Lung (tissue), 11 donors: ENCODE measurements at regions not wholly inside any gene's neighbourhood (a gene's known extent, or its start where the extent isn't known, plus 50 kb on each side); places are given as distances from the start of the nearest gene placed in this dataset.

ENCODE experiments used
- ATAC-seq: fragments of 200-7000 bp; cut with Tn5 transposase; one replicate; pipeline ENCODE4 v1.9.1; 2020; ENCODE audit warnings: moderate number of reproducible peaks; ENCODE audit not compliant: insufficient read depth, low FRiP score
- DNase-seq, 3 donors: peaks; one replicate each; pipeline ENCODE4 v3.0.0-alpha.2; 2013 to 2017
- H3K27ac ChIP-seq, 2 donors: one replicate each; pipeline ENCODE4 v1.5.1; 2013; ENCODE audit warnings: mild to moderate bottlenecking in 2 of 2, moderate library complexity in 2 of 2, control low read depth in 1 of 2, inconsistent platforms in 1 of 2, low read depth in 1 of 2, low read length in 1 of 2
- H3K27me3 ChIP-seq, 3 donors: one replicate each; pipeline ENCODE4 v1.5.1; 2013; ENCODE audit warnings: low read length in 2 of 3; ENCODE audit not compliant: control insufficient read depth in 3 of 3, insufficient read depth in 3 of 3
- H3K36me3 ChIP-seq, 4 donors: one replicate each; pipeline ENCODE4 v1.5.1; 2013; ENCODE audit warnings: low read length in 4 of 4, mild to moderate bottlenecking in 1 of 4, moderate library complexity in 1 of 4; ENCODE audit not compliant: control insufficient read depth in 4 of 4, insufficient read depth in 4 of 4
- H3K4me1 ChIP-seq, 5 donors: one replicate each; pipeline ENCODE4 v1.5.1; 2013; ENCODE audit warnings: low read length in 5 of 5, mild to moderate bottlenecking in 2 of 5, moderate library complexity in 1 of 5; ENCODE audit not compliant: control insufficient read depth in 5 of 5, insufficient read depth in 5 of 5
- H3K4me3 ChIP-seq: one replicate; pipeline ENCODE4 v1.5.1; 2013; ENCODE audit warnings: mild to moderate bottlenecking, control low read depth, moderate library complexity
- H3K9ac ChIP-seq, 2 donors: one replicate each; pipeline ENCODE4 v1.5.1; 2013; ENCODE audit warnings: low read length in 2 of 2, control low read depth in 1 of 2; ENCODE audit not compliant: insufficient read depth in 1 of 2
- H3K9me3 ChIP-seq, 4 donors: one replicate each; pipeline ENCODE4 v1.5.1; 2013; ENCODE audit warnings: low read length in 3 of 4, mild to moderate bottlenecking in 1 of 4, moderate library complexity in 1 of 4; ENCODE audit not compliant: control insufficient read depth in 4 of 4, insufficient read depth in 3 of 4
- CTCF ChIP-seq: IDR thresholded peaks from 2 replicates; pipeline ENCODE4 v1.5.1; 2012; ENCODE audit warnings: mild to moderate bottlenecking; ENCODE audit errors: control extremely low read depth, extremely low read depth
- WGBS, 2 donors: extraction: QIAGEN DNeasy Blood & Tissue Kit; methylation state at CpG; one replicate each; pipeline ENCODE4 v1.1.7; 2013; 5-methylcytosine and 5-hydroxymethylcytosine counted together
- donor health status: control.
- donor health status: control.
- donor health status: Bipolar disorder and iron deficiency.
- donor health status: healthy.
- donor health status: DM: yes; HTN: yes; CAD: no.

- no peak overlapping the region for H3K4me3 ChIP-seq
- no peak overlapping the region for H3K9ac ChIP-seq
- H3K27ac ChIP-seq = peak overlapping the region in 1 of 2 donors; percentile 55
- peaks cover 0 to 25% (median 3%) of the 10 kb centered on the region in 5 donors for H3K4me1 ChIP-seq
- DNase-seq (peak; percentile 71 to 88 (median 75)), ATAC-seq (peak; percentile 44)
- no peaks in the 10 kb centered on the region for H3K27me3 ChIP-seq
- H3K36me3 ChIP-seq = no peaks in the 10 kb centered on the region
- TF ChIP-seq CTCF = peak; percentile 2
- H3K9me3 ChIP-seq = no peaks in the 10 kb centered on the region
- 67 to 78% methylated on average over 9 of the region's 9 CpGs for WGBS, 2 donors
Observed at GRCh38 chr4:55184600-55185523, 59.5 kb upstream of the KDR start.

GRCh38 chr4:55186123-55186522 is 60.7 kb upstream of the KDR start:
- ATAC-seq = no peak
- no peak for DNase-seq
- no peak overlapping the region for H3K9ac ChIP-seq
- TF ChIP-seq CTCF = no peak
- no peaks in the 10 kb centered on the region for H3K36me3 ChIP-seq
- peaks cover 0 to 25% (median 3%) of the 10 kb centered on the region in 5 donors for H3K4me1 ChIP-seq
- H3K4me3 ChIP-seq = no peak overlapping the region
- H3K27me3 ChIP-seq = no peaks in the 10 kb centered on the region
- H3K9me3 ChIP-seq = no peaks in the 10 kb centered on the region
- H3K27ac ChIP-seq = no peak overlapping the region

GRCh38 chr4:55186700-55187099 is 61.3 kb upstream of the KDR start:
- no peaks in the 10 kb centered on the region for H3K9me3 ChIP-seq
- H3K4me1 ChIP-seq = peaks cover 0 to 25% (median 3%) of the 10 kb centered on the region in 5 donors
- ATAC-seq = no peak
- no peak overlapping the region for H3K4me3 ChIP-seq
- peak in 1 of 3 donors; percentile 24 for DNase-seq
- 57 to 63% methylated on average over 3 of the region's 3 CpGs for WGBS, 2 donors
- no peaks in the 10 kb centered on the region for H3K27me3 ChIP-seq
- no peak for TF ChIP-seq CTCF
- H3K36me3 ChIP-seq = no peaks in the 10 kb centered on the region
- H3K9ac ChIP-seq = no peak overlapping the region
- no peak overlapping the region for H3K27ac ChIP-seq
